Keratinocyte (primary cell): ENCODE measurements at regions not wholly inside any gene's neighbourhood (a gene's known extent, or its start where the extent isn't known, plus 50 kb on each side); places are given as distances from the start of the nearest gene placed in this dataset.
A peak's percentile ranks its signal among the peaks of the same experiment; 100 is the strongest.

Source experiments
- DNase-seq: peaks from one replicate; pipeline ENCODE4 v3.0.0-alpha.2; 2011; ENCODE audit warnings: low read depth, missing footprints, low spot score
- FAIRE-seq: peaks from 2 replicates; lab custom pipeline; 2011; peaks lifted over from hg19 to GRCh38; lab: Jason Lieb, UNC
- H2AFZ ChIP-seq: 2 replicates; pipeline ENCODE4 v1.6.0; 2012; ENCODE audit warnings: low read length, control low read depth, inconsistent platforms; ENCODE audit not compliant: control insufficient read depth
- H3K27ac ChIP-seq: 2 replicates; pipeline ENCODE4 v1.5.1; 2011; ENCODE audit warnings: low read length; ENCODE audit not compliant: control insufficient read depth, insufficient read depth
- H3K27me3 ChIP-seq: 3 replicates; pipeline ENCODE4 v1.6.0; 2011; ENCODE audit warnings: low read length; ENCODE audit not compliant: control insufficient read depth, insufficient read depth; ENCODE audit errors: extremely low read depth
- H3K36me3 ChIP-seq, 2 experiments: 2 replicates in 1 of 2; 3 replicates in 1 of 2; pipeline ENCODE4 v1.5.1; 2011; ENCODE audit warnings: low read length in 2 of 2, mild to moderate bottlenecking in 1 of 2; ENCODE audit not compliant: control insufficient read depth in 2 of 2, insufficient read depth in 2 of 2; ENCODE audit errors: extremely low read depth in 1 of 2
- H3K4me1 ChIP-seq: 3 replicates; pipeline ENCODE4 v1.5.1; 2011; ENCODE audit warnings: low read length; ENCODE audit not compliant: control insufficient read depth, insufficient read depth; ENCODE audit errors: extremely low read depth
- H3K4me2 ChIP-seq: 3 replicates; pipeline ENCODE4 v1.6.0; 2011; ENCODE audit warnings: low read depth, low read length; ENCODE audit not compliant: control insufficient read depth, insufficient read depth; ENCODE audit errors: extremely low read depth
- H3K4me3 ChIP-seq, 3 experiments: fragments of 200-600 bp in 1 of 3; sonication (generic) in 1 of 3; 2 replicates in 2 of 3; 3 replicates in 1 of 3; pipeline ENCODE4 v1.5.1; 2011 to 2016; ENCODE audit warnings: low read length in 3 of 3, mild to moderate bottlenecking in 3 of 3, control low read depth in 2 of 3, inconsistent platforms in 1 of 3, low read depth in 1 of 3, mixed read lengths in 1 of 3, mixed run types in 1 of 3, moderate library complexity in 1 of 3; ENCODE audit not compliant: control insufficient read depth in 2 of 3, insufficient read depth in 2 of 3; ENCODE audit errors: extremely low read depth in 1 of 3
- H3K79me2 ChIP-seq: 2 replicates; pipeline ENCODE4 v1.6.0; 2012; ENCODE audit warnings: low read length; ENCODE audit not compliant: control insufficient read depth, insufficient read depth
- H3K9ac ChIP-seq: 3 replicates; pipeline ENCODE4 v1.6.0; 2011; ENCODE audit warnings: low read length; ENCODE audit not compliant: control insufficient read depth, insufficient read depth; ENCODE audit errors: extremely low read depth
- H3K9me1 ChIP-seq: 3 replicates; pipeline ENCODE4 v1.6.0; 2011; ENCODE audit warnings: low read length; ENCODE audit not compliant: control insufficient read depth, insufficient read depth; ENCODE audit errors: extremely low read depth
- H3K9me3 ChIP-seq: 2 replicates; pipeline ENCODE4 v1.5.1; 2012; ENCODE audit warnings: low read depth, low read length; ENCODE audit not compliant: control insufficient read depth
- H4K20me1 ChIP-seq: 3 replicates; pipeline ENCODE4 v1.6.0; 2011; ENCODE audit warnings: low read length; ENCODE audit not compliant: control insufficient read depth, insufficient read depth; ENCODE audit errors: extremely low read depth
- EZH2 ChIP-seq: IDR thresholded peaks from one replicate; pipeline ENCODE4 v1.6.1; 2012; ENCODE audit warnings: inconsistent platforms, mild to moderate bottlenecking, low read length, moderate library complexity
- dilution Hi-C: fragments of 300-500 bp; cut with MboI; formaldehyde crosslinking; loops from one replicate; pipeline ENCODE4 v1.7.0; 2020; ENCODE audit warnings: low sequenced_read_pairs; ENCODE audit not compliant: extremely low pct_ligation_motif_present
- TF ChIP-seq, protein P1 (sequence below), 3 experiments: IDR thresholded peaks in 1 of 3; conservative IDR thresholded peaks in 1 of 3; optimal IDR thresholded peaks in 1 of 3; 2 replicates in 2 of 3; 3 replicates in 1 of 3; pipeline versions ENCODE3 to v1.5.1; 2011; ENCODE audit warnings: low read length in 3 of 3, mild to moderate bottlenecking in 3 of 3, moderate library complexity in 2 of 3, control low read depth in 1 of 3, inconsistent platforms in 1 of 3; ENCODE audit not compliant: insufficient read depth in 2 of 3; ENCODE audit errors: extremely low read depth in 1 of 3

- Histone ChIP-seq H3K9ac (no peak overlapping the region), H2AFZ (no peak overlapping the region), H3K4me1 (no peaks in the 10 kb centered on the region), H3K27me3 (peaks cover 7% of the 10 kb centered on the region), H3K9me1 (no peaks in the 10 kb centered on the region), H3K27ac (no peak overlapping the region), H4K20me1 (no peaks in the 10 kb centered on the region), H3K79me2 (no peaks in the 10 kb centered on the region), H3K4me3 (no peak overlapping the region), H3K9me3 (no peaks in the 10 kb centered on the region), H3K36me3 (no peaks in the 10 kb centered on the region), H3K4me2 (no peak overlapping the region)
- DNase-seq, result no peak
- TF ChIP-seq, protein P1, sequence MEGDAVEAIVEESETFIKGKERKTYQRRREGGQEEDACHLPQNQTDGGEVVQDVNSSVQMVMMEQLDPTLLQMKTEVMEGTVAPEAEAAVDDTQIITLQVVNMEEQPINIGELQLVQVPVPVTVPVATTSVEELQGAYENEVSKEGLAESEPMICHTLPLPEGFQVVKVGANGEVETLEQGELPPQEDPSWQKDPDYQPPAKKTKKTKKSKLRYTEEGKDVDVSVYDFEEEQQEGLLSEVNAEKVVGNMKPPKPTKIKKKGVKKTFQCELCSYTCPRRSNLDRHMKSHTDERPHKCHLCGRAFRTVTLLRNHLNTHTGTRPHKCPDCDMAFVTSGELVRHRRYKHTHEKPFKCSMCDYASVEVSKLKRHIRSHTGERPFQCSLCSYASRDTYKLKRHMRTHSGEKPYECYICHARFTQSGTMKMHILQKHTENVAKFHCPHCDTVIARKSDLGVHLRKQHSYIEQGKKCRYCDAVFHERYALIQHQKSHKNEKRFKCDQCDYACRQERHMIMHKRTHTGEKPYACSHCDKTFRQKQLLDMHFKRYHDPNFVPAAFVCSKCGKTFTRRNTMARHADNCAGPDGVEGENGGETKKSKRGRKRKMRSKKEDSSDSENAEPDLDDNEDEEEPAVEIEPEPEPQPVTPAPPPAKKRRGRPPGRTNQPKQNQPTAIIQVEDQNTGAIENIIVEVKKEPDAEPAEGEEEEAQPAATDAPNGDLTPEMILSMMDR (optimal IDR thresholded peaks at IDR 0.05 in 1 of 3, IDR thresholded peaks at IDR 0.05 in 1 of 3, conservative IDR thresholded peaks at IDR 0.05 in 1 of 3; ENCODE audit: extremely low read depth in 1 of 3, insufficient read depth in 2 of 3, low read length in 3 of 3), result no peak
- TF ChIP-seq EZH2, result no peak
- FAIRE-seq, result no peak
- dilution Hi-C loops, result no loop called here
Measured at GRCh38 chr18:22339913-22340312, 77.8 kb downstream of the CTAGE1 start.

- no peaks in the 10 kb centered on the region for H3K9me1 ChIP-seq
- no peak overlapping the region for H2AFZ ChIP-seq
- no peaks in the 10 kb centered on the region for H3K36me3 ChIP-seq
- no peak overlapping the region for H3K27ac ChIP-seq
- dilution Hi-C loops, result no loop called here
- no peak overlapping the region for H3K9ac ChIP-seq
- H3K79me2 ChIP-seq, result no peaks in the 10 kb centered on the region
- H3K4me3 ChIP-seq, result no peak overlapping the region
- TF ChIP-seq, protein P1 (optimal IDR thresholded peaks at IDR 0.05 in 1 of 3, IDR thresholded peaks at IDR 0.05 in 1 of 3, conservative IDR thresholded peaks at IDR 0.05 in 1 of 3; ENCODE audit: extremely low read depth in 1 of 3, insufficient read depth in 2 of 3, low read length in 3 of 3), result no peak
- TF ChIP-seq EZH2, result no peak
- no peaks in the 10 kb centered on the region for H3K9me3 ChIP-seq
- no peaks in the 10 kb centered on the region for H4K20me1 ChIP-seq
- FAIRE-seq, result peak; percentile 49
- no peak overlapping the region for H3K4me2 ChIP-seq
- H3K4me1 ChIP-seq, result no peaks in the 10 kb centered on the region
- no peak for DNase-seq
- H3K27me3 ChIP-seq, result peaks cover 7% of the 10 kb centered on the region
Measured at GRCh38 chr18:22337833-22338232, 79.9 kb downstream of the CTAGE1 start.
